ENCODE measurements at regions not wholly inside any gene's neighbourhood (a gene's known extent, or its start where the extent isn't known, plus 50 kb on each side); places are given as distances from the start of the nearest gene placed in this dataset.

- TF ChIP-seq ZNF274 (IDR thresholded peaks at IDR 0.05; ENCODE audit: low read depth, low read length) = no peak
- no peak for TF ChIP-seq SUZ12 (IDR thresholded peaks at IDR 0.05; ENCODE audit: extremely low read depth, insufficient read depth, insufficient read length)
- no peak for TF ChIP-seq YY1 (IDR thresholded peaks at IDR 0.05; ENCODE audit: insufficient read depth, insufficient read length)
These were observed 240.7 kb upstream of the PLEKHG7 start for GRCh38 chr12:92462049-92462448.
